K562 (cell line): ENCODE measurements at regions not wholly inside any gene's neighbourhood (a gene's known extent, or its start where the extent isn't known, plus 50 kb on each side); places are given as distances from the start of the nearest gene placed in this dataset.

Experiments
- ATAC-seq: fragments of 200-7000 bp; cut with Tn5 transposase; 3 replicates; pipeline ENCODE4 v1.9.1; 2020; ENCODE audit warnings: moderate library complexity
- BruUV-seq: library from RNA; stranded (reverse); fragments of 400-500 nt; replicated peaks from 2 replicates; lab custom pipeline; 2021; lab: Mats Ljungman, UMichigan
- CTCF ChIA-PET: fragments of 300-600 bp; formaldehyde crosslinking; extraction: SDS; loops from one replicate; lab custom pipeline; 2021; ENCODE audit warnings: low intra/inter-chr PET ratio; lab: Yijun Ruan, JAX
- POLR2A ChIA-PET: fragments of 300-600, 350-650 bp; sonication (Branson Sonifier 250); formaldehyde crosslinking; extraction: SDS; loops from one replicate; lab custom pipeline; 2021; ENCODE audit warnings: antibody characterized with exemption, inconsistent platforms; lab: Yijun Ruan, JAX
- DNase-seq, 4 experiments: peaks; one replicate each; pipeline versions ENCODE4 v3.0.0 to v3.0.0-alpha.2; 2011 to 2018; ENCODE audit warnings: low spot score in 3 of 4, mixed read lengths in 3 of 4; ENCODE audit errors: extremely low read depth in 1 of 4
- FAIRE-seq: peaks from 2 replicates; lab custom pipeline; 2011; peaks lifted over from hg19 to GRCh38; lab: Jason Lieb, UNC
- H2AFZ ChIP-seq: 2 replicates; pipeline ENCODE4 v1.6.0; 2011; ENCODE audit warnings: low read depth, low read length, control low read depth, inconsistent platforms
- H3K27ac ChIP-seq: fragments of 200-600 bp; 3 replicates; pipeline ENCODE4 v1.8.0; 2011; ENCODE audit warnings: low read depth, mild to moderate bottlenecking, control low read depth, inconsistent platforms, low read length, moderate library complexity, mixed read lengths; ENCODE audit errors: extremely low read depth
- H3K27me3 ChIP-seq, 2 experiments: fragments of 300-600 bp in 1 of 2; 2 replicates in 1 of 2; 3 replicates in 1 of 2; pipeline versions ENCODE4 v1.6.0 to v1.8.0; 2011; ENCODE audit warnings: inconsistent platforms in 2 of 2, low read length in 2 of 2, mild to moderate bottlenecking in 1 of 2, mixed read lengths in 1 of 2, moderate library complexity in 1 of 2; ENCODE audit not compliant: control insufficient read depth in 2 of 2, insufficient read depth in 2 of 2
- H3K36me3 ChIP-seq: fragments of 300-600 bp; 3 replicates; pipeline ENCODE4 v1.8.0; 2011; ENCODE audit warnings: mild to moderate bottlenecking, low read length, inconsistent platforms; ENCODE audit not compliant: control insufficient read depth, insufficient read depth
- H3K4me1 ChIP-seq, 2 experiments: fragments of 200-600 bp in 1 of 2; replicated peaks in 1 of 2; 2 replicates in 1 of 2; 3 replicates in 1 of 2; pipeline versions ENCODE4 v1.5.1 to v1.8.0; 2011; ENCODE audit warnings: inconsistent platforms in 2 of 2, low read length in 2 of 2, mild to moderate bottlenecking in 1 of 2, mixed read lengths in 1 of 2, moderate library complexity in 1 of 2; ENCODE audit not compliant: control insufficient read depth in 2 of 2, insufficient read depth in 2 of 2
- H3K4me2 ChIP-seq: 2 replicates; pipeline ENCODE4 v1.6.1; 2011; ENCODE audit warnings: low read length, control low read depth, inconsistent platforms, mixed read lengths; ENCODE audit not compliant: insufficient read depth
- H3K4me3 ChIP-seq: fragments of 200-600 bp; sonication (generic), shearing (Covaris generic); 2 replicates; pipeline ENCODE4 v1.5.1; 2016; ENCODE audit warnings: control low read depth, inconsistent platforms
- H3K79me2 ChIP-seq: fragments of 200-600 bp; 3 replicates; pipeline ENCODE4 v1.8.0; 2011; ENCODE audit warnings: low read length, inconsistent platforms; ENCODE audit not compliant: control insufficient read depth, insufficient read depth
- H3K9ac ChIP-seq, 2 experiments: 2 replicates each; pipeline versions ENCODE4 v1.6.0 to v1.6.1; 2011; ENCODE audit warnings: low read depth in 2 of 2, low read length in 2 of 2, control low read depth in 1 of 2, inconsistent platforms in 1 of 2, mild to moderate bottlenecking in 1 of 2, mixed read lengths in 1 of 2; ENCODE audit not compliant: insufficient read depth in 1 of 2
- H3K9me1 ChIP-seq: one replicate; pipeline ENCODE4 v1.6.0; 2011; ENCODE audit warnings: inconsistent platforms, mild to moderate bottlenecking, low read length, moderate library complexity; ENCODE audit not compliant: control insufficient read depth, insufficient read depth
- H3K9me3 ChIP-seq: replicated peaks from 2 replicates; pipeline ENCODE4 v1.5.1; 2011; ENCODE audit warnings: low read depth, low read length, inconsistent platforms; ENCODE audit not compliant: control insufficient read depth, insufficient read depth
- H4K20me1 ChIP-seq: replicated peaks from 2 replicates; pipeline ENCODE4 v1.6.1; 2011; ENCODE audit warnings: low read length, inconsistent platforms, mixed read lengths; ENCODE audit not compliant: control insufficient read depth, insufficient read depth
- ATF7 ChIP-seq: fragments of 450-650 bp; IDR thresholded peaks from 2 replicates; pipeline ENCODE4 v1.7.1; 2014; ENCODE audit warnings: mild to moderate bottlenecking, moderate library complexity
- FIP1L1 ChIP-seq: fragments of 200-400 bp; formaldehyde crosslinking; IDR thresholded peaks from 2 replicates; pipeline ENCODE4 v1.6.1; 2018; ENCODE audit warnings: mild to moderate bottlenecking, low read depth, low read length; ENCODE audit not compliant: poor library complexity, severe bottlenecking
- HINFP ChIP-seq: fragments of 450-650 bp; conservative IDR thresholded peaks from 2 replicates; pipeline ENCODE4 v1.6.1; 2016; ENCODE audit warnings: missing genetic modification characterization, low read depth, mild to moderate bottlenecking, control low read depth, missing compliant biosample characterization
- NFYB ChIP-seq: IDR thresholded peaks from 2 replicates; pipeline ENCODE4 v1.6.1; 2011; ENCODE audit warnings: mild to moderate bottlenecking, moderate library complexity; ENCODE audit not compliant: insufficient read length; ENCODE audit errors: extremely low read depth
- PRPF4 ChIP-seq: fragments of 200-400 bp; formaldehyde crosslinking; IDR thresholded peaks from one replicate; pipeline ENCODE4 v1.6.1; 2017; ENCODE audit warnings: low read length, low read depth, mild to moderate bottlenecking; ENCODE audit not compliant: insufficient read depth, poor library complexity, severe bottlenecking
- RBM14 ChIP-seq: fragments of 200-400 bp; formaldehyde crosslinking; IDR thresholded peaks from 2 replicates; pipeline ENCODE4 v1.6.1; 2018; ENCODE audit warnings: low read depth, mild to moderate bottlenecking, low read length, moderate library complexity, borderline replicate concordance; ENCODE audit not compliant: insufficient read depth
- TGIF2 ChIP-seq: sonication (generic); formaldehyde crosslinking; IDR thresholded peaks from 2 replicates; pipeline ENCODE4 v1.8.1; 2022; ENCODE audit warnings: mild to moderate bottlenecking, missing genetic modification reagents, moderate library complexity
- ZBTB33 ChIP-seq: sonication (generic); formaldehyde crosslinking; IDR thresholded peaks from 2 replicates; pipeline ENCODE4 v1.8.1; 2023; ENCODE audit warnings: mild to moderate bottlenecking, missing genetic modification reagents
- ZNF277 ChIP-seq: fragments of 250-450 bp; sonication (Bioruptor Pico); IDR thresholded peaks from 2 replicates; pipeline ENCODE4 v1.8.0; 2022; ENCODE audit warnings: inconsistent platforms, mild to moderate bottlenecking, moderate library complexity, borderline replicate concordance
- ZNF280A ChIP-seq: fragments of 450-650 bp; IDR thresholded peaks from 2 replicates; pipeline ENCODE4 v1.6.1; 2018; ENCODE audit warnings: mild to moderate bottlenecking, low read depth; ENCODE audit not compliant: partially characterized antibody
- ZNF76 ChIP-seq: fragments of 250-450 bp; sonication (Bioruptor Pico); IDR thresholded peaks from 2 replicates; pipeline ENCODE4 v1.4.0; 2020; ENCODE audit warnings: mild to moderate bottlenecking, moderate library complexity, borderline replicate concordance
- WGBS: fragments of 100-300 bp; shearing (Covaris generic); methylation state at CpG from one replicate; pipeline ENCODE4 v1.1.6; 2016; ENCODE audit warnings: low coverage, mixed read lengths; ENCODE audit not compliant: insufficient coverage; ENCODE audit errors: missing lambda C conversion rate; 5-methylcytosine and 5-hydroxymethylcytosine counted together
- in situ Hi-C: fragments of 300-500 bp; cut with MboI; formaldehyde crosslinking; loops from 4 replicates; pipeline ENCODE4 v1.15.0; 2018; ENCODE audit warnings: inconsistent platforms, mixed read lengths
- intact Hi-C: fragments of 100-400 bp; cut with micrococcal nuclease; formaldehyde crosslinking; loops from 2 replicates; pipeline ENCODE4 v1.14.2; 2022

GRCh38 chr17:5971969-5972368 is 98.2 kb upstream of the WSCD1 start:
- in situ Hi-C loops, result no loop called here
- Histone ChIP-seq H3K27me3 (no peaks in the 10 kb centered on the region), H4K20me1 (no peaks in the 10 kb centered on the region), H3K9me3 (no peaks in the 10 kb centered on the region), H3K36me3 (no peaks in the 10 kb centered on the region), H3K27ac (no peak overlapping the region), H3K9ac (no peak overlapping the region), H2AFZ (no peak overlapping the region)
- WGBS, result 0% methylated on average over 1 of the region's 1 CpG
- ATAC-seq (no peak), FAIRE-seq (no peak), DNase-seq (no peak)
- BruUV-seq, result no TSS peak
- CTCF ChIA-PET, result no interaction called here
- intact Hi-C loops, result no loop called here
- TF ChIP-seq RBM14 (no peak), FIP1L1 (no peak), NFYB (no peak), PRPF4 (no peak), TGIF2 (CRISPR knock-in tag) (no peak), ZBTB33 (CRISPR knock-in tag) (no peak), ATF7 (no peak), ZNF277 (no peak), HINFP (tag) (no peak), ZNF76 (CRISPR knock-in tag) (no peak), ZNF280A (no peak)
- TF ChIP-seq, all 486 proteins: peak for 0
- POLR2A ChIA-PET, result interaction anchor here (0.7 kb wide), 1 partner anchor 86 kb away, joined by 3 read pairs; no protein-coding TSS in a partner anchor
- no peak overlapping the region for H3K4me3 ChIP-seq
- no peak overlapping the region for H3K4me2 ChIP-seq
- no peaks in the 10 kb centered on the region for H3K9me1 ChIP-seq
- no peaks in the 10 kb centered on the region for H3K4me1 ChIP-seq
- no peaks in the 10 kb centered on the region for H3K79me2 ChIP-seq
